ENCODE measurements at regions not wholly inside any gene's neighbourhood (a gene's known extent, or its start where the extent isn't known, plus 50 kb on each side); places are given as distances from the start of the nearest gene placed in this dataset.

GRCh38 chr9:134223591-134224122 lies 59.3 kb upstream of the RNU6ATAC start:
- dilution Hi-C loops (cut with HindIII; ENCODE audit: low sequenced_read_pairs, unreplicated experiment) = no loop called here
- H2BK20ac ChIP-seq (ENCODE audit: low read depth, low read length) = peak overlapping the region; percentile 91
- no peak overlapping the region for H2BK5ac ChIP-seq (ENCODE audit: low read depth, low read length, poor library complexity, severe bottlenecking)
- no peak overlapping the region for H3K4me3 ChIP-seq (ENCODE audit: insufficient read depth, low read depth, low read length)
- no peak for TF ChIP-seq MAFK (IDR thresholded peaks at IDR 0.05; ENCODE audit: low read depth, low read length)
- TF ChIP-seq, protein P1, sequence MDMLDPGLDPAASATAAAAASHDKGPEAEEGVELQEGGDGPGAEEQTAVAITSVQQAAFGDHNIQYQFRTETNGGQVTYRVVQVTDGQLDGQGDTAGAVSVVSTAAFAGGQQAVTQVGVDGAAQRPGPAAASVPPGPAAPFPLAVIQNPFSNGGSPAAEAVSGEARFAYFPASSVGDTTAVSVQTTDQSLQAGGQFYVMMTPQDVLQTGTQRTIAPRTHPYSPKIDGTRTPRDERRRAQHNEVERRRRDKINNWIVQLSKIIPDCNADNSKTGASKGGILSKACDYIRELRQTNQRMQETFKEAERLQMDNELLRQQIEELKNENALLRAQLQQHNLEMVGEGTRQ (IDR thresholded peaks at IDR 0.05; ENCODE audit: low read depth, low read length) = no peak
- H3K9me1 ChIP-seq (ENCODE audit: insufficient read depth, low read length) = peaks cover 12% of the 10 kb centered on the region
- ChIA-PET CTCF (no interaction called here), POLR2A (ENCODE audit: unreplicated experiment) (no interaction called here)
- peak overlapping the region; percentile 90; the same call in 1 of the 2 replicates for H3K14ac ChIP-seq (replicated peaks; ENCODE audit: low read depth, low read length)
- no peak overlapping the region for H3K23ac ChIP-seq (ENCODE audit: low read depth, low read length)
- peak overlapping the region; percentile 35 for H3K18ac ChIP-seq (ENCODE audit: low read depth, low read length)
- no peak overlapping the region for H3K4me2 ChIP-seq (ENCODE audit: low read depth, low read length)
- H4K91ac ChIP-seq (ENCODE audit: insufficient read depth, low read depth, low read length) = peak overlapping the region; percentile 81
- H4K20me1 ChIP-seq (ENCODE audit: insufficient read depth, low read length) = no peaks in the 10 kb centered on the region
- peaks cover 33% of the 10 kb centered on the region for H3K4me1 ChIP-seq (ENCODE audit: control insufficient read depth, insufficient read depth, low read length)
- no peaks in the 10 kb centered on the region for H3K79me1 ChIP-seq (ENCODE audit: low read depth in 1 of 2, low read length in 2 of 2)
- H4K5ac ChIP-seq (ENCODE audit: low read depth, low read length) = peak overlapping the region; percentile 36
- in situ Hi-C loops (cut with MboI; ENCODE audit: low sequenced_read_pairs) = no loop called here
- H3K36me3 ChIP-seq (ENCODE audit: control insufficient read depth, insufficient read depth, low read length) = no peaks in the 10 kb centered on the region
- peak overlapping the region; percentile 8; the same call in 1 of the 2 replicates for H3K27ac ChIP-seq (ENCODE audit: insufficient read depth, low read length)
- peak overlapping the region; percentile 55; the same call in 2 of the 3 replicates for H2BK15ac ChIP-seq (ENCODE audit: low read depth, low read length)
- H3K27me3 ChIP-seq (ENCODE audit: control insufficient read depth, insufficient read depth, low read length) = no peaks in the 10 kb centered on the region
- H3K9me3 ChIP-seq (ENCODE audit: control insufficient read depth, insufficient read depth, low read length) = no peaks in the 10 kb centered on the region
- 73% methylated on average over 10 of the region's 15 CpGs; no CpG with 5 or more reads in 1 of the 2 experiments for WGBS, 2 experiments (ENCODE audit: extremely low coverage in 2 of 2, insufficient read length in 1 of 2)
- peak overlapping the region; percentile 80 for H2AK5ac ChIP-seq (ENCODE audit: low read depth, low read length)
- intact Hi-C loops (cut with micrococcal nuclease) = no loop called here
- no peak overlapping the region for H3K56ac ChIP-seq (ENCODE audit: extremely low read depth, insufficient read depth, low read length)
- peak overlapping the region; percentile 98 for H2BK120ac ChIP-seq (ENCODE audit: low read depth, low read length)
- H2AK9ac ChIP-seq (replicated peaks; ENCODE audit: low read depth, low read length, poor library complexity) = no peak overlapping the region
- DNase-seq (no peak), ATAC-seq (ENCODE audit: low read depth) (no peak)
- no peak overlapping the region for H3K9ac ChIP-seq (ENCODE audit: low read depth, low read length)
- BruUV-seq (replicated peaks) = no TSS peak
- H4K8ac ChIP-seq (ENCODE audit: low read depth in 2 of 2, low read length in 2 of 2) = peak overlapping the region; percentile 21 to 93; a peak in 3 of 4 replicates
- H3K4ac ChIP-seq (ENCODE audit: low read depth, low read length) = peak overlapping the region; percentile 84
- no peak overlapping the region for H2AFZ ChIP-seq (replicated peaks; ENCODE audit: low read length, poor library complexity)
